Subcutaneous abdominal adipose tissue (tissue), 5 donors: ENCODE measurements at regions not wholly inside any gene's neighbourhood (a gene's known extent, or its start where the extent isn't known, plus 50 kb on each side); places are given as distances from the start of the nearest gene placed in this dataset.

ENCODE experiments used
- H3K27ac ChIP-seq: one replicate; pipeline ENCODE4 v1.7.0; 2013; ENCODE audit warnings: low read depth, mild to moderate bottlenecking, inconsistent platforms, low read length, moderate library complexity
- H3K27me3 ChIP-seq, 5 donors: one replicate each; pipeline ENCODE4 v1.7.0; 2013; ENCODE audit warnings: low read length in 5 of 5, inconsistent platforms in 1 of 5; ENCODE audit not compliant: control insufficient read depth in 5 of 5, insufficient read depth in 4 of 5
- H3K36me3 ChIP-seq, 5 donors: one replicate each; pipeline ENCODE4 v1.7.0; 2013; ENCODE audit warnings: low read length in 5 of 5; ENCODE audit not compliant: control insufficient read depth in 5 of 5, insufficient read depth in 5 of 5
- H3K4me1 ChIP-seq, 5 donors: one replicate each; pipeline ENCODE4 v1.7.0; 2013; ENCODE audit warnings: low read length in 5 of 5, mild to moderate bottlenecking in 3 of 5, moderate library complexity in 1 of 5; ENCODE audit not compliant: control insufficient read depth in 5 of 5, insufficient read depth in 5 of 5
- H3K4me3 ChIP-seq, 5 donors: one replicate each; pipeline ENCODE4 v1.7.0; 2013; ENCODE audit warnings: low read length in 5 of 5, low read depth in 1 of 5
- H3K9ac ChIP-seq, 5 donors: one replicate each; pipeline ENCODE4 v1.7.0; 2013; ENCODE audit warnings: low read length in 5 of 5, mild to moderate bottlenecking in 4 of 5, moderate library complexity in 3 of 5
- H3K9me3 ChIP-seq, 5 donors: one replicate each; pipeline ENCODE4 v1.7.0; 2013; ENCODE audit warnings: low read length in 5 of 5; ENCODE audit not compliant: control insufficient read depth in 5 of 5
- donor health status: healthy.
- donor health status: healthy.
- donor health status: healthy.
- donor health status: healthy.
- donor health status: healthy.

DNA sequence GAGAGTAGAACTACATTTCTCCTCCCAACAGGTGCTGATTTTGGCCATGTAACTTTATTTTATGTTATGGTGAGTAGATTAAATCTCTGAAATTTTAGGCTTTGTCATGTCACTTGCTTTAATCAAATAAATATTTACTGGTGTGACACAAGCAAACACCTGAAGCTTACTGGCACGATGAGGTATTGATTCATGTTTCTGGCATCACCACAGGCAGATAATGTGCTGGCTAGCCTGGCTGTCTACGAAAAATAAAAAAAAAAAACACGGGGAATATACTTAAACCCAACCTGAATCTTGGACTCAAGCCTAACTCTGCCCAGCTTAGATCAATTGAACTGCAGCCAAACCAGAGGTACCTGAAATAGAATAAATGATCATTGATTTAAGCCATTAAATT, 65.6 kb upstream of the CADM2 start:
- Histone ChIP-seq H3K4me3 (no peak overlapping the region), H3K36me3 (no peaks in the 10 kb centered on the region), H3K27me3 (no peaks in the 10 kb centered on the region), H3K9ac (no peak overlapping the region), H3K27ac (no peak overlapping the region), H3K4me1 (no peaks in the 10 kb centered on the region), H3K9me3 (peaks cover 0 to 14% (median 0%) of the 10 kb centered on the region in 5 donors)

DNA sequence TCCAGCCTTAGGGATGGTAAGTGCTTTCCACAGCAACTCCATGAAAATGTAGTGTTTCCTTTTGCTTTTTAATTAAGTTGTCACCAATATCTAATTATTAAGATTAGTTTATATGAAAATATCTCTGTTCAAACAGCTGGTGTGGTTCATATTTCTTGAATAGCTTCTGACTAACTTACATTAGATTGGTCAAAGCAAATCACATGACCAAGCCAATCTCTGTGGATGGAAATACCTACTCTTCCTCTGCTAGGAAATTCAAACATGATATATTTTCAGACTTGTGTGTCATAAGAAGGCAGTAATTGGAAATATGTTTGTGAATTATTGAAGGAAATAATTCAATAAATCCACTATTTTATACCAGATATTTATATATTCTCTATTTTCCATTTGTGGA, 54.6 kb upstream of the CADM2 start:
- H3K4me3 ChIP-seq, result no peak overlapping the region
- peaks cover 0 to 9% (median 2%) of the 10 kb centered on the region in 5 donors for H3K9me3 ChIP-seq
- no peak overlapping the region for H3K9ac ChIP-seq
- H3K4me1 ChIP-seq, result no peaks in the 10 kb centered on the region
- no peaks in the 10 kb centered on the region for H3K36me3 ChIP-seq
- H3K27me3 ChIP-seq, result no peaks in the 10 kb centered on the region
- H3K27ac ChIP-seq, result no peak overlapping the region

DNA sequence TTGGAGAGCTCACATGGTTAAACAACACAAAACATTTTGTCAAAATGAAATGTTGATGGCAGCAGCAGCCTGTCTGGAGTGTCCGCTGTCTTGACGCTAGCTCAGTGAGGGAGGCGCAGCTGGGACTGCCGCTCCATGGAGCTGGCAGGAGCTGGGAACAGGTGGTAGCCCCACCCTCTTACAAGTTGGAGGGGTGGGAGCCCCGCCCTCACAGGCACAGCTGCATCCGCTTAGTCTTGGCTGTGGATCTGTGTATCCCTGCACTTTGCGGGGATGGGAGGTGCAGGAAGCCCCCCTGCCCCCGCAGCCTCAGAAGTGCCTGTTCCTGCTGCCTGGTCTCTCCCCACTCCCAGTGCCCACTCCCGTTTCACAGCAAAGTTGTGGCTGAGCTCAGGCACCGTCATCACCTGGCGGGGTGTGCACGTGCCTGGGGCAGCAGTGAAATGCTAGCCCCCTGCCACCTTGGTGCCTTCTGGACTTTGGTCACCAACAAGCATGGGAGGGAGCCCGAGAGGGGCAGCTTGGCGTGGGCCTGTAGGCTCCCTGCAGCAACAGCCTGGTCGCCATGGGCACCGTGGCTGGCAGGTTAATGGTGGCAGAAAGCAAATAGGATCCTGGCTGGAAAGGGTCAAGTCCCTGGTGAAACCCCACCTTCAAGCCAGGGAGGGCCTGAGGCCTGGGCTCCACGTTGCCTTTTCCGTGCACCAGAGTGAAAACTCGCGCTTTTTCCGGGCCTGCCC, 53.8 kb upstream of the CADM2 start:
- H3K9me3 ChIP-seq, result peaks cover 0 to 9% (median 0%) of the 10 kb centered on the region in 5 donors
- H3K36me3 ChIP-seq, result no peaks in the 10 kb centered on the region
- no peak overlapping the region for H3K9ac ChIP-seq
- no peak overlapping the region for H3K27ac ChIP-seq
- no peaks in the 10 kb centered on the region for H3K27me3 ChIP-seq
- H3K4me1 ChIP-seq, result no peaks in the 10 kb centered on the region
- H3K4me3 ChIP-seq, result no peak overlapping the region

DNA sequence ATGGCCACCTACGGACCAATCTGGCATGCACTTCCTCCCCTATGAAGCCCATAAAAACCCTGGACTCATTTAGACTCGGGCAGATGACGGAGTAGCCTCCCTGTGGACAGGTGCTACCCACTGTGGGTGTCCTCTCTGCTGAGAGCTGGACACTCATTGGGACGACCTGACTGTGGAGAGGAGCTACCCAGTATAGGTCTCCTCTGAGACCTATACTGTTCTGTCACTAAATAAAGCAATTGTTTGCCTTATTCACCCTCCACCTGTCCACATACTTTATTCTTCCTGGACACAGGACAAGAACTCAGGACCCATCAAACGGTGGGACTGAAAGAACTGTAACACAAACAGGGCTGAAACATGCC, 53.3 kb upstream of the CADM2 start:
- H3K27ac ChIP-seq, result no peak overlapping the region
- H3K36me3 ChIP-seq, result no peaks in the 10 kb centered on the region
- no peaks in the 10 kb centered on the region for H3K27me3 ChIP-seq
- H3K4me1 ChIP-seq, result no peaks in the 10 kb centered on the region
- H3K9me3 ChIP-seq, result peaks cover 0 to 8% (median 0%) of the 10 kb centered on the region in 5 donors
- no peak overlapping the region for H3K4me3 ChIP-seq
- no peak overlapping the region for H3K9ac ChIP-seq

DNA sequence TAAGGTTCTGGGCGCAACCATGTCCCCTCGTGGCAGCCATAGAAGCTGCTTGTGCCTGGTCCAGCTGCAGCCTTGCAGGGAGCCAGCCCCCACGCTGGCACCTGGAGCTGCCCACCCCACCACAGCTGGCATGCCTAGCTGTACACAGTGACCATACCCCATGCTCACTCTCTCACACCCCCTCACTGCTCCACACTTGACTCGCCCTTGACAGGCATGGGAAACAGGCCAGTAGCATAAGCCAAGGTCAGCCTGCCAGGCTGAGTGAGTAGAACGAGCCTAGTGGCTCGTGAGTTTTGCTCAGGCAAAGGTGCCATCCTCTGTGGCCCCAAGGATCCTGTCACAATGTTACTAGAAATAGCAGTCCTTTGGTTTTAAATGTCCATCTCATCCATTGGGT, 52.7 kb upstream of the CADM2 start:
- Histone ChIP-seq H3K9ac (no peak overlapping the region), H3K27ac (no peak overlapping the region), H3K4me3 (no peak overlapping the region), H3K9me3 (peaks cover 0 to 4% (median 0%) of the 10 kb centered on the region in 5 donors), H3K36me3 (no peaks in the 10 kb centered on the region), H3K27me3 (no peaks in the 10 kb centered on the region), H3K4me1 (no peaks in the 10 kb centered on the region)
